NCI-H2107 treated with DMSO at 0.1 percent for 48 hours (cell line): ENCODE measurements at regions not wholly inside any gene's neighbourhood (a gene's known extent, or its start where the extent isn't known, plus 50 kb on each side); places are given as distances from the start of the nearest gene placed in this dataset.

Source experiments
- DNase-seq: peaks from one replicate; lab custom pipeline; 2025; ENCODE audit not compliant: unreplicated experiment; lab: John Stamatoyannopoulos, UW

DNA sequence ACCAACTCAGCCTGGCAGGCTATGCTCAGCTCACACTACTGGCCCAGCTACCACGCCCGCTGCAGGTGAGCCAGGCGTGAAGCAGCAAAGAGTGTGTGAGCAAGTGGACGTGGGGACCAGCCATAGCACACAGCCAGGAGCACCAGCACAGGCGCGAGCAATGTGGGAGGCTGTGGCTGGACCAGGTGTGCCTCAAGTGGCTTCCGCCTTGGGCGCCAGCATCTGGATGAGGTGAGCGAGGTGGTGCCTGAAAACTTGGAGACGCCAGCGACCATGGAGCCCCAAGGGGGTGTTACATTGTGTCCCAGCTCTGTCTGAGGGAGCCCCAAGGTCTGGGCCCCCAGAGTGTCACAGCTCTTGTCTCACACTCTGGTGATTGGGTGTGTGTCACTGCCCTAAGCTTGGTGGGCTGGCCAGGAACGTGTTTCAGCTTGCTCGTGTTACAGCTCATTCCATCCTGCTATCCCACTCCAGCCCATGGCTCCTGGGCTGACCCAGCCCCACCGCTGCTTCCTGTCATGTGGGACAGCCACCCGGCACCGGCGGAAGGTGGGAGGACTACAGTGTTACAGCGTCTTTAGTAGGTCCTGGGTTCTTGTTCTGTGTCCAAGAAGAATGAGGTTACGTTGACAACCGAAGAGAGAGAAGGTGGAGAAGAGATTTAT is 508.0 kb upstream of the MMS22L start:
- DNase-seq: no peak

DNA sequence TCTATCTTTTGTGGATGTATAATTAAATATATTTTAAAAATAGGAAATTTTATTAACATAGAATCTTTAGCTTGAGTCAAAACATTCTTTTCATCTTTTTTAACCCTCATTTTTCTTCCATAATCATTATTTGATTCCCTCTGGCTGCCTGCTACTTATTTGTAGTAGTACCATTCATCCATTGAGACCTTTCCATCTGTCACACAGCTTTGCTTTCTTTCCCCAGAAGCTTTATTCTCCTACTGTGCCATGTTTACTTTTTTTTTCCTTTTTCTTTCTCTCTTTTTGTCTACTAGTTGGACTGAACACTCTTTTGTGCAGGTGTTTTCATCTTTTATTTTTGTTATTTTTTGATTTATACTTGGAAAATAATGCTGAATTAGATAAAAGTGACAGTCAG is 522.6 kb upstream of the MMS22L start:
- no peak for DNase-seq

DNA sequence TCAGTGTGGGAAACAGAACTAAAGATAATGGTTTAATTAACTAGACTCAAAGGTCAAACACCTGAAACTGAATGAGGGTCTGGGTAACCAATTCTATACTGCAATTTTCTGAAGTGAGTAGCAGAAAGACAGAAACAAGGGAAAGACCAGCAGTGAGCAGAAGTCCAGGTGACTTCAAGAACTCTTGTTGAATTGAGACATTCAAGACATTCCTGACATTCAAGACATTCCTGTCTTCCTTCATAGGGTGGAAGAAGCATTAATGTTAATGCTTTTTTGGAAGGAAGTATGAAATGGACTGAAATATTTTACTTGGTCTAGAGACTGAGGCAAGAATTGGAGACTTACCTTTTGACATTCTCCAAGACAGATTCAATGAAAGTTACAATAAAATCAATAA is 529.9 kb upstream of the MMS22L start:
- DNase-seq: no peak

DNA sequence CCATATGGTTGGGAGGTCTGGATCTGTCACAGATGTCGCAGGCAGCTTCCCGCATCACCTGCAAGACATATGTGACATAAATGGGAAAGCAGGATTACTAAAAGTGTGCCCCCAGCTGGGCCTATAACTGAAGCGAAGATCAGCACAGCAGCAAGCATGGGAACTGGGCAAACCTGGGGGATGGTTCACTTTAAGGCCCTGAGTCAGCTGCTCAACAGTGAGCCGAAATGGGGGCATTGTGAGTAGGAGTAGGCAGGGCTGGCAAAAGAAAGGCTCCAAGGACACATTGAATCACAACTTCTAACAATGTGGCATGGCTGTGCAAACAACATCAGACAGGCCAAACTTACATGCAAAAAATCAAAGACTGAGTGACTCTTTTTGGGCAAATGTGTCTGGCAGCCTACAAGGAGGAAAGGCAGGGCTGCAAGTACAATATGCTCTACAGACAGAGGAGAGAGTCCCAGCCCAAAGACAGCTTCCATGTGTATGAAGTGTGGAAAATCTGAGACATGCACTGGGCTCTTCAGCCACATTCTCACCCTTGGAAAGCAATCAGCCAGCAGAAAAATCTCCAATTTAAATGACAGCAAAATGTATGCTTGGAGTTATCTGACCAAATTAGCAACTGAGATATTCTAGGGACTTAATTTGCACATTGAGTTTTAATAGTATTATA is 531.0 kb upstream of the MMS22L start:
- DNase-seq: no peak

DNA sequence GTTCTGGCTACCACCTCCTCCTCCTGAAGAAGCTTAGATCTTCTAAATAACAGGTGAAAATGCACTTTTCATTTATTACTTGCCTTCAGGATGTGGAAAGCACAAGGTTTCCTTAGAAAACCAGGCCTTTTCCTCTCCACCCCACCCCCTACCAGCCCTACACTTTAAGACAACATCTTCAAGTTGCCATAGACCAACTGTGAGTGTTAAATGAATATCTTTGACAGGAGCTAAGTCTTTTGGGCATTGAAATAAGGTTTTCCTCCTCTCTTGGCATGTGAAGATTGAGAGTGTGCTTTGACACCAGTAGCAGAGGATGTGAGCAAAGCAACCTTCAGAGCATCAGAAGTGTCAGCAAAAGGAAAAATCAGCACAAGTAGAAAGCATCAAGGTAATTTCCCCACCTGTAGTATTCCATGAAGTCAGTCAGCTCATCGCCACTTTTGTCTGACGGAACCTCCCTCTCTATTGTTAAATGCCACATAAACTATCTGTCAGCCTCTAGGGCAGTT is 532.3 kb upstream of the MMS22L start:
- no peak for DNase-seq

DNA sequence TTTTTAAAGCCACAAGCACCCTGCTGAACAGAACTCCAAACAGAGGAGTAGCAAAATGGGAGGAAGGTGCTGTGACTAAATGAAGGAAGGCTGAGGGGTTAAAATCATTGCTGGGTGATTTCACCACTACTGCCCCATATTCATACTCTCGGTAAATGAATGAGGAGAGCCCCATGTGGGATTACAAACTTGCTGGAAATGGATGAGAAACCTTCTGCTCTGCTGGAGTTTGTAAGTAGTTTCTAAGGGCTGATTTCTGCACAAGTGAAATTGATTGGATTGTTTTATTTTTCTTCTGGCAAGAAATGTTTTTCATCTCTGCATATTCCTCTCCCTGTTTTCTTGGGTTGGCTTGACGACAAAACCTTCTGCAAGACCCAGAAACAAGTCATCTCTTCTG is 533.5 kb upstream of the MMS22L start:
- DNase-seq: no peak

DNA sequence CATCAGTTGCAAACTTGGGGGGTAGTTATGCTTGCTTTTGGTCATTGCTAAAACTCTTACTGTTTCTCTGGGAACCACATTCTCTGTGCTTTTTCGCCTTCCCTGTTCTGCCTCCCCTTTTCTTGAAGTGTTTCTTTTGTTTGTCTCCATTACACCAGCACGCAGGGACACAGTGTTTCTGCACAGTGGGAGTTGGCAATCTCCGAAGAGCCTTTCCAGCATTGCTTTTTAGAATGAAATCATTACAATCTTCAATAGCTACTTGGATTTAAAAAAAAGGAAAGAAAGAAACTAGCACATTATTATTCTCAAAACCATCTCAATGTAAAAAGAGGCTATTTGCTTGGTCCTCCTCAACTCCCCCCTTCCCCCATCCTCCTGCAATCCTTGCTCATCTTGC is 536.7 kb upstream of the MMS22L start:
- no peak for DNase-seq

DNA sequence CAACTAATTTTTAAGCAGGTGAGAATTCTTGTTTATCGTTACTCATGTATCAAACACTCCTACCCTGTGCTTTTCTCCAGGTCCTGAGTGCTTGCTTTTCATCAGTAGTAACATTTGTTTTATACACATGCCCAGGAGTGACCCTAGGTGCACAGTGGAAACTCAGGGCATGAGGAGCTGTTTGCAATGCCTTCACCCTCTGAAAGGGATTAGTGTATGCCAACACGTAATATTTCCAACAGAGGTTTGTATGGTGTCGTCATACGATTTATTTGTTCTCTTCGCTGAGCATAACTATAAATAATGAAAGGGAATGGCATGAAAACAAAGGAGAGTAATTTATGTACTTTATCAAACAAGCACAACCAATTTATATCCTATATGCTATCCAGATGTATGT is 537.4 kb upstream of the MMS22L start:
- no peak for DNase-seq

DNA sequence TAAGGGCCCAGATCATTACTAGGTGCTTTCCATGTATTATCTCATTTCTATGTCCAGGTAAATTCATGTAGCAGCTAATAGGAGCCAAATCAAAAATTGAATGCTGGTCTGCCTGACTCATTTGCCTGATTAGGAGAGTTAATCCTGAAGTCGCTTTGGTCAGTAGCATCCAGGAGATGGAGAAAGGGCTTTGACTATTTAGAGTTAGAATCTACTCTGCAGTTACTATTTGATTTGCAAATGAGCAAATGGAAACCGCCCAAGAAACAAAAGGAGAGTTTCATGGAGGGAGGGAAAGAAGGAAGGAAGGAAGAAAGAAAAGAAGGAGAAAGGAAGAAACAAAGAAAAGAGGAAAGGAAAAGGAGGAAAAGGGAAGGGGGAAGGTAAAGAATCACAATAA is 539.6 kb upstream of the MMS22L start:
- DNase-seq: no peak

DNA sequence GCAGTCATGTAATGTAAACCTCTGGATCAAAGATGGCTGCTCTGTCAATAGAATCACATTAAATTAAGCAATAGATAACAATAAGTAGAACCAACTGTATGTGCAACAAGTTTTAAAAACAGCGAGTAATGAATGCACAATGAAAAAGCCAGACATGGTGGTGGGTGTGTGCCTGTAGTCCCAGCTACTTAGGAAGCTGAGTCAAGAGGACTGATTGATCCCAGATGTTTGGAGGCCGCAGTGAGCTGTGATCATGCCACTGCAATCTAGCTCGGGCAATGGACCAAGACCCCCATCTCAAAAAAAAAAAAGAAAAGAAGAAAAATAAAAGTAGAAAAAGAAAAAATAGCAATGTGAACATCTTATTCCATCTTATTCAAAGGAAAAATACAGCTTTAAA is 558.7 kb upstream of the MMS22L start:
- DNase-seq: no peak

DNA sequence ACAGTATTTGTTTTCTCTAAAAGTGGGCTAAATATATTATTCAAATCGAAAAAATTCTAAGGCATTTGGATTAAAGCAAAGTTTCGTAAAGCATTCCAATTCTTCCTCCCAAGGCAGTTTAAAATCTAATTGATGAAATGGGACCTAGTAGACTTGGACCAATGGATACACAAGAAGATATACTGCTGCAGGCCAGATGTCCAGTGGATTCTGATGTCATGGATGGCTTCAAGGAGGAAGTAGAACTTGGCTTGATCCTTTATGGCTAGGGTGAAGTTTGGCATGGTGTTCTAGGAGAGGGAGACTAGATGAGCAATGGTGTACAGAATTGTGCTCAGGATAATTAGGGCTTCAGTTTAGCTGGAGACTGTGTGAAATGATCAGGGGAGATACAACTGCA is 559.5 kb upstream of the MMS22L start:
- DNase-seq: no peak

DNA sequence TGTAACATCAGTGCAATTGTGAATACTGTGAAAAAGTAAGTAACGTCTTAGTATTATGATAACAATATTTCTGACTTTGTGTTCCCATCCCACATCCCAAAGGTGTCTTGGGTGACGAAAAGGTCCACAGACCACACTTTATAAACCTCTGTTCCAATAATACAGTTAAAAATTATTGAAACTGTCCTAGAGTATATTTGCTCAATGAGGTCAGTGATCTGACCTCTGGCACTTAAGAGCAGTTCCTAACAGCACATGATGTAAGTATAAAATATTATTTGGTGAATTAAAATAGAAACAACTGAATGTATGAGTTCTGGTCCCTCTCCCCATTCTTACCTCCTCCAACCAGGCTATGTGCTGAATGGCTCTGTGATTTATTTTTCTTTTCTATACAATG is 566.4 kb upstream of the MMS22L start:
- DNase-seq: no peak

DNA sequence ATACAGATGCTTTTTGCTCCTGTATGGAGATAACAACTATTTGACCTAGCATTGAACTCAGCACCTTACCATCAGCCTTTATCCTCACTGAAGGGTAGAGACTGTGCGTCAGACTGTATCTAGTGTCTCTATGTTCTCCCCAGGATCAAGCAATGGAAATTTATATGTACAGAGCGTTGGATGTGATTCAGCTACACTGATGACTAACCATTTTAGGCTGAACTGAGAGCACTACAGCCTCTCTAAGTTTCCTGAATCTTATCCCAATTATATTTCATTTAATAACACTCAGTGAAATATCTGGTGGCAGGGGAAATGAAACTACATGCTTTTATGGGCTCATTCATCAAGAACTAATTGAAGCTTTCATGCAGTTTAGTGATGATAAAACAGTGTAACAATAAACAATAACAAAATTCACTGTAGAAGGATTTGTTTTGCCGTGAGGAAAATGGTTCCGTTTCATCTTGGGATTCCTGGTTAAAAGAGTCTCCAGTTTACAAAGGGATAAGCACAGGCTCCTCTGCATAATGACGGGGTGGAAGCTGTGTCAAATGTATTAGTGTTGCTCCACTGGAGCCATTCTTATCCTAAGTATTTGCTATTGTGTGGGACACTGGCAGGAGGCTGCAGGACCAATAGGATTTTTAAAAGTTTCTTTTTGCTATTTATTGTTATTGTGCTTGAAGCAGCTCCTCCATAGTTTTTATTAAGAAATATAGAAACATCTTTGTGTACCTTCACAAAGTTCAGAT is 567.6 kb upstream of the MMS22L start:
- DNase-seq: peak; percentile 8

DNA sequence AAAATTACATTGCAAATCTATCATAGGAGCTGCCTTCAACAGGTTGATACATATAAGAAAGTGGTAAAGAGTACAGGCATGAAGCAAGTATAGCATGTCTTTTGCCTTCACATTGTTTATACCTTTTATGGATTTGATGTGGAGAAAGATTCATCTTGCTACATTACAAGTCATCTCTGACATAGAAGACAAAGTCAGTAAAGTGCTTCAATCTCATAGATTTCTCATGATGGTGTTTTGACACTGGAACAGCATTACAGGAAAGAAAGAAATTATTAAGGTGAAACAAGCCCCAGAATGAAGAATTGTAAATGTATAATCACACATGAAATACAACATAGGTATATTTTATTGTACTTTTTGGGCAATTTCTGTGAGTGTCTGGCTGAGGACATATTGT is 580.7 kb upstream of the MMS22L start:
- no peak for DNase-seq

DNA sequence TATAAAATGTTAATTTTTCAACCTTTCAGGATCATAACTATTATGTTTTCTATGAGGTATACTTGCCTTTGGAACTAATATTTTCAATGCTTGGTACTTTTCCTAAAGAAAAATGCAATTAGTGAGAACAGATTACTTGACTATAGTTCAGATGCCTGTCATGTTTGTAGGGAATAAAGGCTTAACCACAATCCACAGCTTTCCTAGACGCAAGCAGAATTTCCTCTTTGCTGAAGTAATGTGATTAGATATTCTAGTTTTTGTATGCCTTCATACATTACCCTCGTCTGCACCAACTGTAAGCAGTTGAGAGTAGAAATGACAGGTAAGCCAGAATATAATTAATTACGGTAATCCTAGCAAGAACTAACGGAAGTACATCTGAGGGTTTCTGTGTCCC is 581.4 kb upstream of the MMS22L start:
- DNase-seq: no peak

DNA sequence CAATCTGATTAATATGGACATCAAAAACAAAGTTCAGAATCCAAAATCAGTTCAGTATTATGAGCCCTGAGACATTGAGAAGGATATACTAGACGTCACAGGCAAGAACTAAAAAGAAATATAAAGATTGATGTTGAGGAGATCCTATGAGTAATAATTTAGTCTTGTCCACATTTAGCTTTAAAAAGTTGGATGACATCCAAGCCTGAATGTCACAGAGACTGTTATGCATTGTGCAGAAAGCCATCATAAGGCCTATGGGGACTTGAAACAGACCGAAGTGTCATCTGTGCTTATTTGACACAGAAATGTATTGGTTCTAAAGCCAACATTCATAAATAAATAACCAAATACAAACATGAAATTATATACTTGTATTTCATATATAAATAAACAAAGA is 581.8 kb upstream of the MMS22L start:
- DNase-seq: no peak

DNA sequence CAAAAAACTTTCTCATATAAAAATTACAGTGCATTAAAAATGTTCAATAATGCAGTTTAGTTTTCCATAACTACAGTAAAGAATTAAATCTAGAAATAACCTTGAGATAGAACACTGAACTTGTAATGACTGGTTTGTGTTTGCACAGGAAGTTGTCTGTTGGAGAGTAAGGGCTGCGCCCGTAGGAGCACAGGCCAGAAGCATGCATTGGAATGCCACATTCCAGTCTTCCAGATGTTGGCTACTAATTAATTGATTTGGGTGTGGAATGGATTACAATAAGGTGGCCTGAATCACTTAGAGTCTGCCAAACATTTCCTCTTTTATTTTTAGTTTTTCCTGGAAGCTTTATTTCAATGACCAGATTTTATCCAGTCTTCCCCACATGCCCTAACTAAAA is 582.6 kb upstream of the MMS22L start:
- DNase-seq: no peak

DNA sequence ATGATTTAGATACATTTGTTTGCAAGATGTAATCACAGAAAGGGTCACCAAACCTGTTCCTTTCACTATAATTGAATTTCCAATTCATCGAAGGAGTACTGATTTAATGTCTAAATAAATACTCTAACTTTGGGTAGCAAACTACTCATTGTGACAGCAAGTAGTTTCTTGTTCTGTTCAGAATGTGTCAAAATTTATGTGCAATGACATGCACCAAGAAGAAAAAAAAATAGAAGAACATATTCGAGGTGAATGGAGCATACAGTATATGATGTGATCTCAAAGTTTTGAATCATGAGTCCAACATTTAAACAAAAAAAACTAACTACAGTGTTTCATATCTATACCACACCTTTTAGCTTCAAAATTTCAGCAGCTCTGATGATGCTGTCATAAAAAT is 583.6 kb upstream of the MMS22L start:
- DNase-seq: no peak

DNA sequence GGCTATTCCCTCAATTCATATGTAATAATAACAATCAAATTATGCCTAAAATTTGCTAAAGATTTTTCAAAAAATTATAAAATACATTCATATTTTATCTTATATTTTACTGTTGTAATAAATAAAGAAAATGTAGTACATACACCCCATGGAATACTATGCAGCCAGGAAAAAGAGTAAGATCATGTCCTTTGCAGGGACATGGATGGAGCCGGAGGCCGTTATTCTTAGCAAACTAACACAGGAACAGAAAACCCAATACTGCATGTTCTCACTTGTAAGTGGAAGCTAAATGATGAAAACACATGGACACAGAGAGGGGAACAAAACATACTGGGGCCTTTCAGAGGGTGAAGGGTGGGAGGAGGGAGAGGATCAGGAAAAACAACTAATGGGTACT is 584.2 kb upstream of the MMS22L start:
- no peak for DNase-seq

DNA sequence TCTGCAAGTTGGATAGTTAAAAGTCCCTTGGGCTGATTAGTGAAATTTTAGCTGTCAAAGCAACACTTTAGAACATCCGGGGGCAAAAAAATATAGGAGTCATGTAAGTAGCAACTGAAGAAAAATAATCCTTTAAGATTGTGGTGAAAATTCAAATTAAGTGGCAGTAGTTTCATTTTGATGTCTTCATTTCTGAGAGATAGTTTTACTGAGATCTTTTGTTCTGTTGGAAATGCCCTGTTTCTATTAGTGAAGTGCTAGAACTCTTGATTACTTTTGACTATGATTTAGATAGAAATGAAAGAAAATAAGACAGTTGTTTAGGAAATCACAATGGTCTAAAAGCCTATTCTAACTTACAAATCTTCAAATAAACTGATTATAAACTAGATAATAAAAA is 587.3 kb upstream of the MMS22L start:
- DNase-seq: no peak

DNA sequence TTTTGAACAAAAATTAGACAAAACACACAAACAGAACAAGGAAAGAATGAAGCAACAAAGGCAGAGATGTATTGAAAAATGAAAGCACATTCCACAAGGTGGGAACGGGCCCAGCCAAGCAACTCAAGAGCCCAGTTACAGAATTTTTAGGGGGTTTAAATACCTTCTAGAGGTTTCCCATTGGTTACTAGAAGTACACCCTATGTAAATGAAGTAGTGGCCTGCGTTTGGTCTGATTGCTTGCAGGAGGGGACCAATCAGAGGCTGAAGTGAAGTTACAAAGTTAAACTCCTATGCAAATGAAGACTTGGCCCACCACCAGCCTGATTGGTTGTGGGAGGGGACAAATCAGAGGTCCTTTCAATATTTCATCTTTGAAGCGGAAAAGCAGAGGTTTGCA is 593.7 kb upstream of the MMS22L start:
- no peak for DNase-seq

DNA sequence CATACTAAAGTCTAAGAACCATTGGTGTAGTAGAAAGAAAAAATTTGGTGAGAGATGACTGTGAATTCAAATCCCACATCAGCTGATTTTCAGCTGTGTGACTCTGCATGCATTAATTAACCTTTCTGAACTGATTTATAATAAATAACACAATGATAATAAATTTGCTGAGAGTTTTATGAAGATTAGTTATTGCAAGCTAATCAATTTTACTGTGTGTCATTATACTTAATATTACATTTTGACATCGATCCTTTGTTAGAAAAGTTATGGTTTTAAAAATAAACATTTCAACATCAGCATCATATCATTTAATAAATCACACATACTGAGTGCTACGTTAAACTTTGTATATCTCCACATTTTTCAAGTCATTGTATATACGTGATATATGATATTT is 599.7 kb upstream of the MMS22L start:
- DNase-seq: no peak
